Thoracic aorta (tissue), 2 donors: ENCODE measurements at regions not wholly inside any gene's neighbourhood (a gene's known extent, or its start where the extent isn't known, plus 50 kb on each side); places are given as distances from the start of the nearest gene placed in this dataset.

Source experiments
- ATAC-seq: fragments of 150-250 bp; one replicate; pipeline ENCODE4 v1.8.0; 2017; ENCODE audit warnings: low read depth; ENCODE audit not compliant: insufficient number of reproducible peaks, low FRiP score
- DNase-seq: peaks from one replicate; pipeline ENCODE4 v3.0.0-alpha.2; 2020; ENCODE audit warnings: low spot score
- H3K27ac ChIP-seq, 2 donors: fragments of 200-600 bp; sonication (generic); 1 replicate in 1 of 2; 2 replicates in 1 of 2; pipeline ENCODE4 v1.5.1; 2016; ENCODE audit warnings: mild to moderate bottlenecking in 2 of 2, moderate library complexity in 2 of 2
- H3K27me3 ChIP-seq: fragments of 200-600 bp; sonication (generic); replicated peaks from 2 replicates; pipeline ENCODE4 v1.6.0; 2016; ENCODE audit warnings: mild to moderate bottlenecking; ENCODE audit not compliant: insufficient read depth
- H3K36me3 ChIP-seq: fragments of 200-600 bp; sonication (generic); one replicate; pipeline ENCODE4 v1.5.1; 2016
- H3K4me1 ChIP-seq, 2 donors: fragments of 200-600 bp; sonication (generic); 1 replicate in 1 of 2; 2 replicates in 1 of 2; pipeline versions ENCODE4 v1.5.1 to v1.6.0; 2016; ENCODE audit warnings: low read depth in 2 of 2, mild to moderate bottlenecking in 1 of 2; ENCODE audit not compliant: control insufficient read depth in 1 of 2
- H3K4me3 ChIP-seq: fragments of 200-600 bp; sonication (generic); 2 replicates; pipeline ENCODE4 v1.5.1; 2016; ENCODE audit warnings: mild to moderate bottlenecking
- H3K9me3 ChIP-seq: fragments of 200-600 bp; sonication (generic); 2 replicates; pipeline ENCODE4 v1.5.1; 2016
- TF ChIP-seq, protein P1 (sequence below): fragments of 200-600 bp; sonication (generic); IDR thresholded peaks from one replicate; pipeline ENCODE4 v1.5.1; 2019; ENCODE audit warnings: antibody characterized with exemption

DNA sequence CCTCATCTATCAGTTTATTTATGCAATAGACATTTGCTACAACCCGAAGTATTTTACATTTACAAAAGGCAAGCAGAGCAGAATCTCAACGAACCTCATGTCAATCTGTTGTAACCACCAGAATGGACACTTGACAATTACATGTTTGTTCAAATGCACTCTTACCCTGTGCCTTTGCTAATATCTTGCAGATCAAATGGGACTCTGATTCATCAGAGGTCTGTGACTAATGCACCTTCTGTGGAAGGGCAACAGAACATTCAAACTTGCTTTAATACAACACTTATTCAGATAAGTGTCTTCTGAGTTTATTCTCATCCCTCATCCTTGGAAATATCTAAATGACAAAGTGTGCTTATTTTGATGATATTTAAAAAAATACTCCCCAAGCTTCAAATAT is 644.7 kb upstream of the PCDH10 start:
- DNase-seq (no peak), ATAC-seq (no peak)
- Histone ChIP-seq H3K4me1 (no peaks in the 10 kb centered on the region), H3K27me3 (no peaks in the 10 kb centered on the region), H3K9me3 (no peaks in the 10 kb centered on the region), H3K4me3 (no peak overlapping the region), H3K27ac (no peak overlapping the region), H3K36me3 (no peaks in the 10 kb centered on the region)
- TF ChIP-seq, protein P1, sequence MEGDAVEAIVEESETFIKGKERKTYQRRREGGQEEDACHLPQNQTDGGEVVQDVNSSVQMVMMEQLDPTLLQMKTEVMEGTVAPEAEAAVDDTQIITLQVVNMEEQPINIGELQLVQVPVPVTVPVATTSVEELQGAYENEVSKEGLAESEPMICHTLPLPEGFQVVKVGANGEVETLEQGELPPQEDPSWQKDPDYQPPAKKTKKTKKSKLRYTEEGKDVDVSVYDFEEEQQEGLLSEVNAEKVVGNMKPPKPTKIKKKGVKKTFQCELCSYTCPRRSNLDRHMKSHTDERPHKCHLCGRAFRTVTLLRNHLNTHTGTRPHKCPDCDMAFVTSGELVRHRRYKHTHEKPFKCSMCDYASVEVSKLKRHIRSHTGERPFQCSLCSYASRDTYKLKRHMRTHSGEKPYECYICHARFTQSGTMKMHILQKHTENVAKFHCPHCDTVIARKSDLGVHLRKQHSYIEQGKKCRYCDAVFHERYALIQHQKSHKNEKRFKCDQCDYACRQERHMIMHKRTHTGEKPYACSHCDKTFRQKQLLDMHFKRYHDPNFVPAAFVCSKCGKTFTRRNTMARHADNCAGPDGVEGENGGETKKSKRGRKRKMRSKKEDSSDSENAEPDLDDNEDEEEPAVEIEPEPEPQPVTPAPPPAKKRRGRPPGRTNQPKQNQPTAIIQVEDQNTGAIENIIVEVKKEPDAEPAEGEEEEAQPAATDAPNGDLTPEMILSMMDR, result no peak

DNA sequence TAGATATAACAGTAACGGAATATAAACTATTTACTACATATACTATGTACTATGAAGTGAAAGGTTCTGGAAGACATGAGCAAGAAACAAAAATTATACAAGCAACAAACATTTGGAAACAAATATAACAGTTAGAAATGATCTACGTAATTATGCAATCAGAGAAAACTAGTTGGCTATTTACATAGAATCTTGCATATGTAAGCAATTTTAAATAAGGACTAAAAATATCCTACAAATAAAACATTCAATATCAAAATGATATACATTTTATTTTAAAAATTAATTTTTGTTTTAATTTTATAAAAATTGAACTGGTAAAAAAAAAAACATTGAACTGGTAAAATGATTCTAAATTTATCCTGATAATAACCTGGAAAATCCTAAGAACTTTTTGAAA is 642.5 kb upstream of the PCDH10 start:
- TF ChIP-seq, protein P1, result no peak
- ATAC-seq (no peak), DNase-seq (no peak)
- no peaks in the 10 kb centered on the region for H3K36me3 ChIP-seq
- H3K4me1 ChIP-seq, result no peaks in the 10 kb centered on the region
- H3K27ac ChIP-seq, result no peak overlapping the region
- no peaks in the 10 kb centered on the region for H3K9me3 ChIP-seq
- H3K4me3 ChIP-seq, result no peak overlapping the region
- H3K27me3 ChIP-seq, result no peaks in the 10 kb centered on the region

DNA sequence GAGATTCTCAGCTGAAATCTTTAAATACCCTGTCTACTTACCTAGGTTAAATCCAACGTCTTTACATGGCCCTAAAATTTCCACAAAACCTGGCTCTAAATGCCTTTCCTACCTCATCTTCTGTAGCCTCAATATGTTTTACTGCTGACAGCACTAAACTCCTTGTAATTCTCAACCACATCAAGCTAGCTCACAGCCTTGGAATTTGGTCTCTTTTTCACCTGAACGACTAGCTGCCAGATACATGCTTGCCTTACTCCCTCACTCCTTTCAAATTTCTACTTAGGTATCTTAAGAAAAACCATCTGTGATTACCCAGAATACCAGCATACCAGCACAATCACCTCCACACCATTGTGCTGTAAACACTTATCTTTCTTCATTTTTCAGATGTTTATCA is 635.6 kb upstream of the PCDH10 start:
- Histone ChIP-seq H3K9me3 (no peaks in the 10 kb centered on the region), H3K4me1 (no peaks in the 10 kb centered on the region), H3K27me3 (no peaks in the 10 kb centered on the region), H3K27ac (no peak overlapping the region), H3K4me3 (no peak overlapping the region), H3K36me3 (no peaks in the 10 kb centered on the region)
- TF ChIP-seq, protein P1, result no peak
- ATAC-seq, result no peak
- no peak for DNase-seq

DNA sequence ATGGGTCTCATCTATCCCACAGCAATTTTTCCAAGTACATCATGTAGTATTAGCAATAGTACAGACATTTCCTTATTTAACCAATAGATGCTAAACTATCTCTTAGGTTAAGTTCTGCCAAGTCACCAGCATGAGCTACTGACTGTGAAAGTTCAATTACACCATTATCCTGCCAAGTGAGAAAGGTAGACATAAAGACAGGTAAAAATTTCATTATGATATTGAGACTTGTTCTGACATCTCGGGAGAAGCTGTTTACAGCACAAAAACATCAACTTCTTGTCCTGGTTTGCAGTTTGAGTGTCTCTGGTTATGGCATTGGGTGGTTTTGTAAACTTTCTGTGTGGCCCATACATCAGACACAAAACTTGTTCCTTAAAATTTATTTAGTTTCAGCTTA is 622.4 kb upstream of the PCDH10 start:
- no peaks in the 10 kb centered on the region for H3K36me3 ChIP-seq
- TF ChIP-seq, protein P1, result no peak
- no peaks in the 10 kb centered on the region for H3K27me3 ChIP-seq
- H3K9me3 ChIP-seq, result no peaks in the 10 kb centered on the region
- no peaks in the 10 kb centered on the region for H3K4me1 ChIP-seq
- ATAC-seq (no peak), DNase-seq (no peak)
- no peak overlapping the region for H3K27ac ChIP-seq
- no peak overlapping the region for H3K4me3 ChIP-seq

DNA sequence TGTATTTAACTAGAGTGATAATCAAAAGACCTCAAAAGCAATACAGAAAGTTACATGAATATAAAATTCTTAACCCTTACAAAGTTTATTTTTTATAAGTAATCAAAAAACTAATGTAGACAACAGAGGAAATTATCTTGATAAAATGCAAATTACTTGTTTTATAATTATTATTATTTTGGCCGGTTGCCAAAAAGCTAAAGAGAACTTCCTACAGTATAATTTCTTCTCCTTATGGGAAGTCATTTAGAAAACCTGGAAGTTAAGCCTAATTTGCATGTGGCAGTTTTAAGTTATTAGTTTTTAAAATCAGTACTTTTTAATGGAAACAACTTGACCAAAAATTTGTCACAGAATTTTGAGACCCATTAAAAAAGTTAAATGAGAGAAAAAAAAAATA is 621.3 kb upstream of the PCDH10 start:
- H3K27me3 ChIP-seq, result no peaks in the 10 kb centered on the region
- H3K36me3 ChIP-seq, result no peaks in the 10 kb centered on the region
- no peak for ATAC-seq
- TF ChIP-seq, protein P1, result no peak
- no peak overlapping the region for H3K27ac ChIP-seq
- no peaks in the 10 kb centered on the region for H3K4me1 ChIP-seq
- no peak for DNase-seq
- no peaks in the 10 kb centered on the region for H3K9me3 ChIP-seq
- no peak overlapping the region for H3K4me3 ChIP-seq
